Calu3 (cell line): ENCODE measurements at regions not wholly inside any gene's neighbourhood (a gene's known extent, or its start where the extent isn't known, plus 50 kb on each side); places are given as distances from the start of the nearest gene placed in this dataset.
"Not testable (repeated sequence)": the region's sequence is repeated elsewhere in the genome, so short reads cannot be mapped to it uniquely, and the experiment has no call there.

Source experiments
- BruUV-seq: library from RNA; stranded (reverse); fragments of 400-500 nt; replicated peaks from 2 replicates; lab custom pipeline; 2021; lab: Mats Ljungman, UMichigan
- CTCF ChIA-PET: fragments of 300-600 bp; sonication (Branson Sonifier 250); formaldehyde crosslinking; loops from one replicate; lab custom pipeline; 2022; ENCODE audit warnings: antibody characterized with exemption; lab: Charles Lee
- DNase-seq: peaks from one replicate; pipeline ENCODE4 v3.0.0; 2022
- H3K27ac Mint-ChIP-seq: one replicate; pipeline ENCODE4 v1.8.0; 2022; ENCODE audit warnings: mixed read lengths; ENCODE audit not compliant: unreplicated experiment
- H3K27me3 Mint-ChIP-seq: one replicate; pipeline ENCODE4 v1.8.0; 2022; ENCODE audit warnings: mixed read lengths; ENCODE audit not compliant: unreplicated experiment
- H3K36me3 Mint-ChIP-seq: one replicate; pipeline ENCODE4 v1.8.0; 2022; ENCODE audit warnings: mild to moderate bottlenecking, moderate library complexity, mixed read lengths; ENCODE audit not compliant: insufficient read depth, unreplicated experiment
- H3K4me1 Mint-ChIP-seq: one replicate; pipeline ENCODE4 v1.8.0; 2022; ENCODE audit warnings: mild to moderate bottlenecking, low read depth, mixed read lengths; ENCODE audit not compliant: unreplicated experiment
- H3K4me3 Mint-ChIP-seq: one replicate; pipeline ENCODE4 v1.8.0; 2022; ENCODE audit warnings: mild to moderate bottlenecking, low read depth, moderate library complexity, mixed read lengths; ENCODE audit not compliant: unreplicated experiment
- H3K9me3 Mint-ChIP-seq: one replicate; pipeline ENCODE4 v1.8.0; 2022; ENCODE audit warnings: low read depth, mixed read lengths; ENCODE audit not compliant: unreplicated experiment
- intact Hi-C: fragments of 100-400 bp; cut with micrococcal nuclease; formaldehyde crosslinking; loops from one replicate; pipeline ENCODE4 v1.10.0; 2022; ENCODE audit not compliant: unreplicated experiment
- TF ChIP-seq, protein P1 (sequence below): fragments of 200-600 bp; IDR thresholded peaks from one replicate; pipeline ENCODE4 v1.8.0; 2022; ENCODE audit warnings: antibody characterized with exemption; ENCODE audit not compliant: unreplicated experiment

DNA sequence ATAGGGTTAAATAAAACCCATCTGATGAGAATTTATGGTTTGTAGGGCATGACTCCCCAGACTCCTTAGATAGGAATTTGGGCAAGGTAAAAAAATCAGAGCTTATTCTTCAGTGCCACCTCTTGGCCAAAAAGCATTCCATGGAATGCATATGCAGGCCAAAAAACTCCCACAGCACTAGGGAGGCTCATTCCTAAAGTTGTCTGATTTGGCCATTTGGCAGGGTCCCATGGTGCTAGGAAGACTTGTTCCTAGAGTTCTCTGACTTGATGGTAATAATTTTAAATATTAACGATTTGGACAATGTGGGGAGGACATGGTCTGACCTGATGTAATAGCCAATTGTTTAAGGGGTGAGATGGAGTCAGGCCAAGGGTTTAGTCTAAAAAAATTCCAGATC lies 93.0 kb downstream of the SPIN4 start:
- BruUV-seq = no TSS peak
- H3K27me3 Mint-ChIP-seq = no peaks in the 10 kb centered on the region
- no peaks in the 10 kb centered on the region for H3K4me1 Mint-ChIP-seq
- no peak for DNase-seq
- no peak overlapping the region for H3K27ac Mint-ChIP-seq
- H3K4me3 Mint-ChIP-seq = no peak overlapping the region
- TF ChIP-seq, protein P1, sequence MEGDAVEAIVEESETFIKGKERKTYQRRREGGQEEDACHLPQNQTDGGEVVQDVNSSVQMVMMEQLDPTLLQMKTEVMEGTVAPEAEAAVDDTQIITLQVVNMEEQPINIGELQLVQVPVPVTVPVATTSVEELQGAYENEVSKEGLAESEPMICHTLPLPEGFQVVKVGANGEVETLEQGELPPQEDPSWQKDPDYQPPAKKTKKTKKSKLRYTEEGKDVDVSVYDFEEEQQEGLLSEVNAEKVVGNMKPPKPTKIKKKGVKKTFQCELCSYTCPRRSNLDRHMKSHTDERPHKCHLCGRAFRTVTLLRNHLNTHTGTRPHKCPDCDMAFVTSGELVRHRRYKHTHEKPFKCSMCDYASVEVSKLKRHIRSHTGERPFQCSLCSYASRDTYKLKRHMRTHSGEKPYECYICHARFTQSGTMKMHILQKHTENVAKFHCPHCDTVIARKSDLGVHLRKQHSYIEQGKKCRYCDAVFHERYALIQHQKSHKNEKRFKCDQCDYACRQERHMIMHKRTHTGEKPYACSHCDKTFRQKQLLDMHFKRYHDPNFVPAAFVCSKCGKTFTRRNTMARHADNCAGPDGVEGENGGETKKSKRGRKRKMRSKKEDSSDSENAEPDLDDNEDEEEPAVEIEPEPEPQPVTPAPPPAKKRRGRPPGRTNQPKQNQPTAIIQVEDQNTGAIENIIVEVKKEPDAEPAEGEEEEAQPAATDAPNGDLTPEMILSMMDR = no peak
- H3K36me3 Mint-ChIP-seq = no peaks in the 10 kb centered on the region
- intact Hi-C loops = no loop called here
- H3K9me3 Mint-ChIP-seq = no peaks in the 10 kb centered on the region
- CTCF ChIA-PET = no interaction called here

DNA sequence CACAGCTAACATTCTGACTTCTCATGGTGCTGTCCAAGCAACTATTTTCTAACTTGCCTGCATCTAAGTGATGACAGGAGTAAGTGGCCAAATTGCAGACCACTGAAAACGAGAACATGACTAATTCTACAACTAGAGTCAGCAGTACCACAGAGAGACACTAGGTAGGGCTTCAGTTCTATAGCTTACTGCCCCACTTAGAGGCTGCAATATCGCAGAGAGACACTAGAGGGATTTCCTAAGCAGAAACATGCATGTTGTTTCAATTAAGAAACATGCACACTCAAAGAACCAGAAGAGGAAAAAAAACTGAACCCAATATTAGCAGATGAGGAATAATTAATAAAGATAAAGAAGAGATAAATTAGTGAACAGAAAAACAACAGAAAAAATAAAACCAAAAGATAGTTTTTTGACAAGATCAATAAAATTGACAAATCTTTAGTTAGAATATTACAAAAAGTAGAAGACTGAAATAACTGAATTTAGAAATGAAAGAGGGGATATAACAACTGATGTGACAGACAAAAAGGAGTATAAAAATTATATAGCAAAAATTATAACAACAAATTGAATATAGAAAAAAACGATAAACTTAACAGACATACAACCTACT lies 100.8 kb downstream of the SPIN4 start:
- intact Hi-C loops = no loop called here
- no peaks in the 10 kb centered on the region for H3K4me1 Mint-ChIP-seq
- no TSS peak for BruUV-seq
- TF ChIP-seq, protein P1 = peak; percentile 92
- H3K27me3 Mint-ChIP-seq = no peaks in the 10 kb centered on the region
- no peaks in the 10 kb centered on the region for H3K36me3 Mint-ChIP-seq
- DNase-seq = peak; percentile 75
- no peak overlapping the region for H3K4me3 Mint-ChIP-seq
- H3K27ac Mint-ChIP-seq = no peak overlapping the region
- H3K9me3 Mint-ChIP-seq = peaks cover 7% of the 10 kb centered on the region
- CTCF ChIA-PET = interaction anchor here (1.0 kb wide), 2 partner anchors 25 to 437 kb away, joined by 4 to 6 read pairs; no protein-coding TSS in a partner anchor

DNA sequence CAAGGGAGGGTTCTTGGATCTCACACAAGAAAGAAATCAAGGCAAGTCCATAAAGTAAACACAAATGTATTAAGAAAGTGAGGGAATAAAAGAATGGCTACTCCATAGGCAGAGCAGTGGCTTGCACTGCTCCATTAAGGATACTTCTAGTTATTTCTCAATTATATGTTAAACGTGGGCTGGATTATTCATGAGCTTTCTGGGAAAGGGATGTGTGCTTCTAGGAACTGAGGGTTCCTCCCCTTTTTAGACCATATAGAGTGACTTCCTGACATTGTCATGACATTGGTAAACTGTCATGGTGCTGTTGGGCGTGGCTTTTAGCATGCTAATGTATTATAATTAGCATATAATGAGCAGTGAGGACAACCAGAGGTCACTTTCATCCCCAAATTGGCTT lies 108.4 kb downstream of the SPIN4 start:
- H3K4me1 Mint-ChIP-seq = not testable (repeated sequence)

DNA sequence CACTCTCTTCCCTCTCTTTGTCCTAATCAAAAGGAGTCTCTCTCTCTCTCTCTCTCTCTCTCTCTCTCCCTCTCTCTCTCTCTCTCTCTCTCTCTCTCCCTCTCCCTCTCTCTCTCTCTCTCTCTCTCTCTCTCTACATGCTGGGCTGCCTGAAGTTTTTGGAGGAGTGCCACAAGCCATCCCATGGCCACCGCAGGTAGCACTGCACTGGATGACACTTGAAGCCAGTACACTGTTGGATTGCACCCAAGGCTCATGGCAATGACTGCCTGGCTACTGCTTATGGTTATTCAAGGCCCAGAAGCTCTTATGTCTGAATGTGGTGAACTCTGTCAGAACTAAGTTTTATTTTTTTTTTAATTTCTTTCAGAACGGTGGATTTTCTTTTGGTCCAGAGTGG lies 115.2 kb downstream of the SPIN4 start:
- BruUV-seq, H3K9me3 Mint-ChIP-seq, H3K4me1 Mint-ChIP-seq, H3K27me3 Mint-ChIP-seq, intact Hi-C loops, DNase-seq, H3K36me3 Mint-ChIP-seq, H3K27ac Mint-ChIP-seq, H3K4me3 Mint-ChIP-seq, CTCF ChIA-PET: not testable (repeated sequence)

More for the DNA sequence above, 108.4 kb downstream of the SPIN4 start:
- CTCF ChIA-PET, H3K36me3 Mint-ChIP-seq, H3K27ac Mint-ChIP-seq, BruUV-seq, intact Hi-C loops, H3K9me3 Mint-ChIP-seq, H3K4me3 Mint-ChIP-seq, H3K27me3 Mint-ChIP-seq, DNase-seq: not testable (repeated sequence)

DNA sequence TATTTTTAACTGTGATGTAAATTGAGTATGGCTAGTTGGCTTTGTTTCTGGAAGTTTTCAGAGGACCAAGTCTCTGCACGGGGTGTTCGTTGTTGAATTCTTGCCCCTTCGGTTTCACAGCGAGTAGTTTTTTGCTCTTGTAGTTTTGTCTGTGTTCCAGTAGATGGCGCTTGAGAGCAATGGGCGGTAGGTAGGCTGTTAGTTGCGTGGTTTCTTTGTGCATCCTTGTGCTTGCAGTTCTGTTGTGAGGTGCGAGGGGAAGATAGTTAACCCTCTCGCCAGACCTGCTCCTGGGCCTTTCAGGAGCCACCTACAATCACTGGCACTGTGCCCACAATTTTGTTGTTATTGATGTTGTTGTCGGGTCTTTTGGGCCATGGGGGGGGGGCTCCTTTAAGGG lies 118.1 kb downstream of the SPIN4 start:
- H3K27me3 Mint-ChIP-seq, H3K36me3 Mint-ChIP-seq, BruUV-seq, DNase-seq, CTCF ChIA-PET, H3K4me3 Mint-ChIP-seq, intact Hi-C loops, H3K4me1 Mint-ChIP-seq, H3K9me3 Mint-ChIP-seq, H3K27ac Mint-ChIP-seq: not testable (repeated sequence)

DNA sequence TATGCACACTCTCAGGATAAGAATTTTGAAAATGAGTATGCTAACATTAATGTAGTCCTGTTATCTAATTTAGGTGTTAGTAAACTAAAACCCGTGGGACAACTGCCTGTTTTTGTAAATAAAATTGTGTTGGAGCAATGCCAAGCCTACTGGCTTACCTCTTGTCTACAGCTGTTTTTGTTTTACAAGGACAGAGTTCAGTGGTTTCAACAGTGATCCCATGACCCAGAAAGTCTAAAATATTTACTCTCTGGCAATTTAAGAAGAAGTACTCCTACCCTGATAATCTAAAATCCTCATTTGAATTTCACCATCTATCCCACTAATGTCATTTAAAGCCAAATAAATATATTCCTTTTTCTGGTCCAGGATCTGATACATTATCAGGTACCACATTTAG lies 132.9 kb downstream of the SPIN4 start:
- H3K4me3 Mint-ChIP-seq, CTCF ChIA-PET, BruUV-seq, H3K27me3 Mint-ChIP-seq, H3K4me1 Mint-ChIP-seq, H3K27ac Mint-ChIP-seq, H3K9me3 Mint-ChIP-seq, H3K36me3 Mint-ChIP-seq, DNase-seq, intact Hi-C loops: not testable (repeated sequence)

DNA sequence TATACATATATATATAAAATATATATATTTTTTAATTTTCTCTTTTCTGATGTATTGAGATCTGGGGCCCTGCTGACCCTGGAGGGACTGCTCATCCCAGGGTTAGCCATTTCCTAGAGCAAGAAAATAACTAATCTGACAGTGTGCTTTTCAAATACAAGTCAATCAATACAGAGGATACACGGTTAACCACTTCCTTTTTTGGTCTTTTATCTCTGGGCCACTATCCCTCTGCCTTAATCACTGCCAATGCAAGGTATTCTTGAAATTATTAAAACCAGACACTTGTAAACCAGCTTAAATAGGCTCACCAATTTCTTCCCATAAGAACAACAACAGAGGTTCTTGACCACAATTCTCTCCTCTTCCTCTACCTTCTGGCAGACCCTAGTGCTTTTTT lies 133.6 kb downstream of the SPIN4 start:
- H3K4me1 Mint-ChIP-seq, H3K36me3 Mint-ChIP-seq, H3K4me3 Mint-ChIP-seq, H3K9me3 Mint-ChIP-seq, intact Hi-C loops, BruUV-seq, H3K27me3 Mint-ChIP-seq, CTCF ChIA-PET, DNase-seq, H3K27ac Mint-ChIP-seq: not testable (repeated sequence)

DNA sequence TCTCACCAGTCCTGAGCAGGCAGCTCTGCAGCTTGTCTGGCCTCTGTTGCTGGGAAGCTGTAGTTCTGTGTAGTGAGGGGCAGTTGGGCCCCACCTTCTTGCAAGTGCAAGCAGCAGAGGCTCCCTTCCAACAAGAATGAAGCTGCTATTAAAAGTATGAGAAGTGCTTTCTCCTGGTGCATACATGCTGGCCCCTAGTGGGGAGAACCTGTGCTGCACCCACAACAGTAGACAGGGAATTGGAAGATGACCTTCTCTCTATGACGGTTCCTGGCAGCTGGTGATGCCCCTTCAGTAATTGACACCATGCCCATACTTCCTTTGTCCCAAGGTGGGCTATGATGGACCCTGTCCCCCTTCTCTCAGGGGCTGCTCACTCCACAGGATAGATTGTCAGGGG lies 141.5 kb downstream of the SPIN4 start:
- H3K4me3 Mint-ChIP-seq, DNase-seq, H3K27ac Mint-ChIP-seq, H3K27me3 Mint-ChIP-seq, CTCF ChIA-PET, H3K4me1 Mint-ChIP-seq, H3K36me3 Mint-ChIP-seq, intact Hi-C loops, H3K9me3 Mint-ChIP-seq, BruUV-seq: not testable (repeated sequence)

DNA sequence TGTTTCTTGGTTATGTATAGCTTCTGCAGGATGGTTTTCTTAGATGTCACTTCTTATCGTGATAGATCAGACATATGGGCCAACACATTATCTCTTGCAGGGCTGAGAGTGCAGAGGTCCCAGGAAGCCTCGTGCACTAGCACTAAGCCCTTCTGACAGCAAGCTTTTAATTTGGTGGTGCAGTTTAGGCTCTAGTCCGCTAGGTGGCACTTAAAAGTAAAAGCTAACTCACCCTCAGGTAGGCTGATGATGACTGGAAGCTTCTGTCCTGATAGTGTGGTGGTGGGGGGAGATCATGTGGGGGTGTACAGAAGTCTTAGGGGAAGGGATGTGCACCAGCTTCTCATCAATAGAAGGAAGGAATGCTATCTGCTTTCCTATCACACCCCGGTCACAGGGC lies 142.0 kb downstream of the SPIN4 start:
- BruUV-seq, CTCF ChIA-PET, intact Hi-C loops, H3K4me3 Mint-ChIP-seq, H3K36me3 Mint-ChIP-seq, H3K27ac Mint-ChIP-seq, H3K9me3 Mint-ChIP-seq, H3K4me1 Mint-ChIP-seq, H3K27me3 Mint-ChIP-seq, DNase-seq: not testable (repeated sequence)
